A673 (cell line): ENCODE measurements at regions not wholly inside any gene's neighbourhood (a gene's known extent, or its start where the extent isn't known, plus 50 kb on each side); places are given as distances from the start of the nearest gene placed in this dataset.

Experiments used
- BruUV-seq: library from RNA; stranded (reverse); fragments of 400-500 nt; replicated peaks from 2 replicates; lab custom pipeline; 2021; lab: Mats Ljungman, UMichigan
- CTCF ChIA-PET: fragments of 300-600 bp; sonication (Branson Sonifier 250); formaldehyde crosslinking; loops from one replicate; lab custom pipeline; 2022; ENCODE audit warnings: antibody characterized with exemption; lab: Charles Lee
- POLR2A ChIA-PET: fragments of 300-600 bp; sonication (Branson Sonifier 250); formaldehyde crosslinking; loops from one replicate; lab custom pipeline; 2022; ENCODE audit warnings: antibody characterized with exemption; ENCODE audit not compliant: low non-redundant PET; lab: Charles Lee
- DNase-seq: peaks from one replicate; pipeline ENCODE4 v3.0.0-alpha.2; 2015; ENCODE audit warnings: low spot score
- H3K27ac ChIP-seq: fragments of 200-600 bp; sonication (generic); 2 replicates; pipeline ENCODE4 v1.5.1; 2016; ENCODE audit warnings: mixed run types, low read depth, mild to moderate bottlenecking, mixed read lengths, antibody characterized with exemption, low read length; ENCODE audit not compliant: poor library complexity, severe bottlenecking
- H3K27me3 ChIP-seq: fragments of 200-600 bp; sonication (generic); replicated peaks from 2 replicates; pipeline ENCODE4 v1.6.1; 2017; ENCODE audit warnings: mixed run types, low read depth, mild to moderate bottlenecking, mixed read lengths, antibody characterized with exemption, low read length; ENCODE audit not compliant: insufficient read depth, poor library complexity
- H3K36me3 ChIP-seq: fragments of 200-600 bp; sonication (generic); 2 replicates; pipeline ENCODE4 v1.6.1; 2016; ENCODE audit warnings: mixed run types, mild to moderate bottlenecking, mixed read lengths, antibody characterized with exemption, low read length; ENCODE audit not compliant: insufficient read depth, poor library complexity, severe bottlenecking
- H3K4me1 ChIP-seq: fragments of 200-600 bp; sonication (generic); 2 replicates; pipeline ENCODE4 v1.6.1; 2017; ENCODE audit warnings: mixed run types, mild to moderate bottlenecking, mixed read lengths, antibody characterized with exemption, low read length; ENCODE audit not compliant: insufficient read depth, poor library complexity, severe bottlenecking
- H3K4me3 ChIP-seq: fragments of 200-600 bp; sonication (generic); 2 replicates; pipeline ENCODE4 v1.5.1; 2016; ENCODE audit warnings: low read depth, mixed run types, mild to moderate bottlenecking, mixed read lengths, low read length; ENCODE audit not compliant: poor library complexity, severe bottlenecking
- H3K9me3 ChIP-seq: fragments of 200-600 bp; sonication (generic); 2 replicates; pipeline ENCODE4 v1.6.1; 2016; ENCODE audit warnings: mixed run types, low read depth, mild to moderate bottlenecking, mixed read lengths, antibody characterized with exemption, low read length; ENCODE audit not compliant: poor library complexity, severe bottlenecking
- CTCF ChIP-seq: fragments of 300-800, 200-600 bp; sonication (generic); conservative IDR thresholded peaks from 2 replicates; pipeline ENCODE4 v1.5.1; 2017; ENCODE audit warnings: low read depth, mild to moderate bottlenecking, antibody characterized with exemption, low read length, moderate library complexity, mixed read lengths
- EZH2 ChIP-seq: fragments of 200-600 bp; sonication (generic); IDR thresholded peaks from 2 replicates; pipeline ENCODE4 v1.6.1; 2017; ENCODE audit warnings: borderline replicate concordance, low read depth, mild to moderate bottlenecking, mixed read lengths, antibody characterized with exemption, low read length; ENCODE audit not compliant: poor library complexity, severe bottlenecking
- intact Hi-C: fragments of 100-400 bp; cut with micrococcal nuclease; formaldehyde crosslinking; loops from one replicate; pipeline ENCODE4 v1.10.0; 2022; ENCODE audit not compliant: unreplicated experiment

- intact Hi-C loops = no loop called here
- CTCF ChIA-PET = no interaction called here
Observed at GRCh38 chr10:8319704-8320103, 265.2 kb downstream of the GATA3 start.

GRCh38 chr10:8321990-8322389, 267.5 kb downstream of the GATA3 start:
- intact Hi-C loops = no loop called here
- BruUV-seq = no TSS peak
- Histone ChIP-seq H3K4me1 (no peaks in the 10 kb centered on the region), H3K9me3 (no peaks in the 10 kb centered on the region), H3K4me3 (no peak overlapping the region), H3K27me3 (peaks cover 17% of the 10 kb centered on the region), H3K36me3 (no peaks in the 10 kb centered on the region), H3K27ac (no peak overlapping the region)
- no peak for DNase-seq
- POLR2A ChIA-PET = no interaction called here
- CTCF ChIA-PET = no interaction called here
- TF ChIP-seq CTCF = no peak
- no peak for TF ChIP-seq EZH2

More at GRCh38 chr10:8319704-8320103, 265.2 kb downstream of the GATA3 start:
- BruUV-seq = no TSS peak
- H3K36me3 ChIP-seq = no peaks in the 10 kb centered on the region
- TF ChIP-seq CTCF (no peak), EZH2 (no peak)
- H3K27me3 ChIP-seq = peaks cover 12% of the 10 kb centered on the region
- DNase-seq = no peak
- POLR2A ChIA-PET = no interaction called here
- H3K27ac ChIP-seq = no peak overlapping the region
- H3K4me3 ChIP-seq = no peak overlapping the region
- peaks cover 3% of the 10 kb centered on the region for H3K4me1 ChIP-seq
- H3K9me3 ChIP-seq = no peaks in the 10 kb centered on the region

- peak; percentile 28 for DNase-seq
- BruUV-seq = no TSS peak
- Histone ChIP-seq H3K27ac (no peak overlapping the region), H3K4me3 (no peak overlapping the region), H3K36me3 (no peaks in the 10 kb centered on the region), H3K4me1 (no peaks in the 10 kb centered on the region), H3K27me3 (peaks cover 17% of the 10 kb centered on the region), H3K9me3 (no peaks in the 10 kb centered on the region)
- TF ChIP-seq CTCF (no peak), EZH2 (no peak)
- intact Hi-C loops = no loop called here
- CTCF ChIA-PET = no interaction called here
- POLR2A ChIA-PET = interaction anchor here (0.5 kb wide), 1 partner anchor 304 kb away, joined by 3 read pairs; no protein-coding TSS in a partner anchor
Observed at GRCh38 chr10:8323428-8324054, 269.1 kb downstream of the GATA3 start.
